Aorta (tissue), 5 donors: ENCODE measurements at regions not wholly inside any gene's neighbourhood (a gene's known extent, or its start where the extent isn't known, plus 50 kb on each side); places are given as distances from the start of the nearest gene placed in this dataset.

Experiments
- ATAC-seq: fragments of 200-7000 bp; cut with Tn5 transposase; one replicate; pipeline ENCODE4 v1.9.1; 2022; ENCODE audit warnings: moderate library complexity; ENCODE audit not compliant: low FRiP score
- DNase-seq, 2 donors: peaks; one replicate each; pipeline ENCODE4 v3.0.0-alpha.2; 2020
- H3K27ac ChIP-seq, 2 donors: one replicate each; pipeline ENCODE4 v1.5.1; 2013; ENCODE audit warnings: low read length in 2 of 2, mild to moderate bottlenecking in 2 of 2, moderate library complexity in 2 of 2, control low read depth in 1 of 2, inconsistent platforms in 1 of 2, low read depth in 1 of 2
- H3K27me3 ChIP-seq, 2 donors: one replicate each; pipeline ENCODE4 v1.6.1; 2013; ENCODE audit warnings: control low read depth in 1 of 2, low read length in 1 of 2, mild to moderate bottlenecking in 1 of 2, moderate library complexity in 1 of 2; ENCODE audit not compliant: insufficient read depth in 2 of 2, control insufficient read depth in 1 of 2
- H3K36me3 ChIP-seq, 2 donors: one replicate each; pipeline ENCODE4 v1.6.1; 2013; ENCODE audit warnings: control low read depth in 1 of 2, low read length in 1 of 2, mild to moderate bottlenecking in 1 of 2; ENCODE audit not compliant: insufficient read depth in 2 of 2, control insufficient read depth in 1 of 2
- H3K4me1 ChIP-seq, 2 donors: one replicate each; pipeline ENCODE4 v1.6.1; 2013; ENCODE audit warnings: low read length in 2 of 2, control low read depth in 1 of 2, mild to moderate bottlenecking in 1 of 2, moderate library complexity in 1 of 2; ENCODE audit not compliant: insufficient read depth in 2 of 2, control insufficient read depth in 1 of 2
- H3K4me3 ChIP-seq, 2 donors: one replicate each; pipeline ENCODE4 v1.5.1; 2013; ENCODE audit warnings: low read length in 2 of 2, control low read depth in 1 of 2, mild to moderate bottlenecking in 1 of 2
- H3K9me3 ChIP-seq: one replicate; pipeline ENCODE4 v1.6.1; 2013; ENCODE audit warnings: mild to moderate bottlenecking, low read length; ENCODE audit not compliant: control insufficient read depth
- WGBS, 2 donors: extraction: QIAGEN DNeasy Blood & Tissue Kit; methylation state at CpG; one replicate each; pipeline ENCODE4 v1.1.7; 2013; 5-methylcytosine and 5-hydroxymethylcytosine counted together
- intact Hi-C, 2 donors: fragments of 100-400 bp; cut with DNase I; formaldehyde crosslinking; loops; one replicate each; pipeline versions ENCODE4 v1.14.2 to v1.15.0; 2022
- donor health status: healthy with polysubstance abuse.
- donor health status: Bipolar disorder and iron deficiency.
- donor health status: DM: no; HTN: no; CAD: no.
- donor health status: DM: no; HTN: no; CAD: no.
- donor health status: DM: yes; HTN: yes; CAD: no.

DNA sequence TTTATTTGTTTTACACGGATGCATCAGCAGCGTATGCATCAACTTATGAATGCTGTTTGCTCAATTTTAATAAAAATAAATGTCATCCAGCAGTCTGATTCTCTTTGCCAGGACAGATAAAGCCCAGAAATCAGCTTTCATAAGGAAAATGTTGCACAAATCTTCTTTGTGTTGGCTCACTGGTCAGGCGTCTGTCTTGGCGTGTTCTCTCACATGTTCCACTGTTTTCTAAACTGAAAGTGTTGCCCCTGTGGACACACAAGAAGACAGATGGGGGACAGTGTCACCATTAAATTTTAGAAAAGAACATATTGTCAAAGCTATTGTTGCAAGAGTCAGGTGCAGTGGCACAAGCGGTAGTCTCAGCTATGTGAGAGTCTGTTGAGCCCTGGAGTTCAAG lies 316.2 kb downstream of the CENPC start:
- Histone ChIP-seq H3K27ac (no peak overlapping the region), H3K4me3 (no peak overlapping the region), H3K27me3 (no peaks in the 10 kb centered on the region), H3K4me1 (no peaks in the 10 kb centered on the region), H3K9me3 (peaks cover under 1% of the 10 kb centered on the region), H3K36me3 (no peaks in the 10 kb centered on the region)
- 40 to 63% methylated on average over 5 of the region's 5 CpGs for WGBS, 2 donors
- intact Hi-C loops: no loop called here
- no peak for DNase-seq
- no peak for ATAC-seq

DNA sequence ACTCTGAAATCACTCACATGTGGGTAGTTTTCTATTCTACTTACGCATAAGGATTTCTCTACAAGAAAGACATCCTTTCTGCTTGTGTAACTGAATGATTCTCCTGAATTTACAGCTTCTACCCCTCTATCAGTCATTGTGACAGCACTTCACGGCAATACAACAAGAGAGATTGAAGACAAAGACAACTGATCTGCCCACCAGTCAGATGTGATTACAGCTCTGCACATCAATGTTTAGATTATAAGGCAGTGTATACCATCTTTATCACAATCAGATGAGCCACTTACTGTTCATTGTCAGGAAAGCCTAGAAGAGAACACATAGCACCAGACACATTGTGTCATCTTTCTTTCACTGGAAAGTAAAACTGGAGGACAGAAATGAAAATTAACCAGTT lies 324.4 kb downstream of the CENPC start:
- Histone ChIP-seq H3K4me3 (no peak overlapping the region), H3K4me1 (no peaks in the 10 kb centered on the region), H3K27ac (no peak overlapping the region), H3K27me3 (no peaks in the 10 kb centered on the region), H3K9me3 (peaks cover 1% of the 10 kb centered on the region), H3K36me3 (no peaks in the 10 kb centered on the region)
- ATAC-seq: no peak
- WGBS, 2 donors: 53 to 59% methylated on average over 2 of the region's 2 CpGs
- no peak for DNase-seq
- intact Hi-C loops: no loop called here

DNA sequence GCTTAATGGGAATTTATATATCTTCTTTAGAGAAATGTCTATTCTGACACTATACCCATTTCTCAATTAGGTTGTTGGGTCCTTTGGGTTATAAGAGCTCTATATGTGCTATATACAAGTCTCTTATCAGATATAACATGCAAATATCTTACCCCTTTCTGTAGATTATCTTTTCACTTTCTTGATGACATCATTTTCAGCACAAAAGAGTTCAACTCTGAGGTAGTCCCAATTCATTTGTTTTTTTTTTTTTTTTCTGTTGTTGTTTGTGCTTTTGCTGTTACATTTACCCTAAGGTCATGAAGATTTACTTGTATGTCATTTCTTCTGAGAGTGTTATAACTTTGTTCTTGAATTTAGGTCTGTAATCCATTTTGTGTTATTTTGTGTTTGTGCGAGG lies 326.4 kb downstream of the CENPC start:
- Histone ChIP-seq H3K27me3 (no peaks in the 10 kb centered on the region), H3K9me3 (no peaks in the 10 kb centered on the region), H3K27ac (no peak overlapping the region), H3K4me1 (no peaks in the 10 kb centered on the region), H3K36me3 (no peaks in the 10 kb centered on the region), H3K4me3 (no peak overlapping the region)
- intact Hi-C loops: no loop called here
- WGBS, 2 donors: 89 to 92% methylated on average over 1 of the region's 1 CpG
- ATAC-seq (no peak), DNase-seq (no peak)

DNA sequence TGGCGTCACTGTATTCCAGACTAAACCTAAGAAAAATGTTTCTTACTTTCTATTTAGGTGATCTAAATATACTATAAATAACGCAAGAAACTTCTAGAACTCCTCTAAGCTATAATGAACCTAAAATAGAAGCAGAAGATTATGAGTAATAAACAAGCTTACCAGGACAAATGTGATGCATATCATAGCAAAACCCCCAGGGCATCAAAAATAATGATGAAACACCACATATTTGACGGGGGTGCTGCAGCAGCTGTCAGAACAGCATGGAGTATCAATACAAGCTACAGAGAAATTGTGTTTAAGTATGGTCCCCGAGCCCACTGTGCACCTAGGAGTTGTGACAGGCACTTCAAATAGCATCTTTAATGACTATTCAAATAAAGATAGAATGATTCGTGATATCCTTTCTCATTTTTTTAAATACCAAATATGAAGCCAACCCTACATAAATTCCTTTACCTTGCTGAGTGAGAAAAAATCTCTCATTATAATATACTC lies 337.3 kb downstream of the CENPC start:
- WGBS, 2 donors: 64 to 65% methylated on average over 5 of the region's 5 CpGs
- Histone ChIP-seq H3K4me1 (no peaks in the 10 kb centered on the region), H3K4me3 (no peak overlapping the region), H3K9me3 (peaks cover 1% of the 10 kb centered on the region), H3K27me3 (no peaks in the 10 kb centered on the region), H3K27ac (no peak overlapping the region), H3K36me3 (no peaks in the 10 kb centered on the region)
- intact Hi-C loops: no loop called here
- no peak for ATAC-seq
- DNase-seq: no peak

DNA sequence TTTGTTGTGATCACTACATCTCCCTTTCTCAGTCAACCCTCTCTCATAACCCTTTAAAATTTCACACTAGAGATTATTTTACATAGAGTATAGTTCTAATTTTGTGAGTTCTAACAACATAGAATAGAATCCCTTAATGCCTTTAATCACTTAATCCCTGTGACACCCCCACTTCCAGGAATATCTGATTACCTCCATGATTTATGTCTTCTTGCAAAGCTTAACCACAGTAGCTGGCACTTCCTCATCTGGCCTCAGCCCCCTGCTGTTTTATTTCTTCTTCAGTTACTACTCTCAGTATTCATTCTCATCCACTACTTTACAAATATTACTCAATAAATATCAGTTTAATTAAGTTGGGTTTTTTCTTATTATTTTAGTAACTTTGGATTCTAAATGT lies 340.9 kb downstream of the CENPC start:
- Histone ChIP-seq H3K9me3 (peaks cover 1% of the 10 kb centered on the region), H3K27ac (no peak overlapping the region), H3K4me1 (no peaks in the 10 kb centered on the region), H3K36me3 (no peaks in the 10 kb centered on the region), H3K4me3 (no peak overlapping the region), H3K27me3 (no peaks in the 10 kb centered on the region)
- DNase-seq (no peak), ATAC-seq (no peak)
- intact Hi-C loops: no loop called here

DNA sequence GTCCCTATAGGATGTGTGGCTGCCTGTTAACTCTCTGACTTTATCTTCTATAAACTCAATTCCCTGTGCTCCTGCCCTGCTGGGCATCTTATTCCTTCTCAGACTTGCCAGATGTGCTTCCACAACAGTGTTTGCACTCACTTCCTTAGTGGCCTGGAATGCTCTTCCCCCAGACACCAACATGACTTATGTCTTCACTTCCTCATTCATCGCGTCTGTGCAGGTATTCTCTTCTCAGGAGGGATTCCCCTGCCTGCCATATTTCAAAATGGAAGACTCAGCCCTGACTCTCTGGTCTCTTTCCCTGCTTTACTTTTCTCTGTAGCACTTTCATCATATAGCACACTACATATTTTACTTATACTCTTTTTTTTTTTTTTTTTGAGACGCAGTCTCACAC lies 344.0 kb downstream of the CENPC start:
- H3K36me3 ChIP-seq: no peaks in the 10 kb centered on the region
- no peak overlapping the region for H3K4me3 ChIP-seq
- DNase-seq: no peak
- H3K27ac ChIP-seq: no peak overlapping the region
- H3K4me1 ChIP-seq: no peaks in the 10 kb centered on the region
- 48 to 63% methylated on average over 3 of the region's 3 CpGs for WGBS, 2 donors
- no peak for ATAC-seq
- intact Hi-C loops: no loop called here
- peaks cover 1% of the 10 kb centered on the region for H3K9me3 ChIP-seq
- H3K27me3 ChIP-seq: no peaks in the 10 kb centered on the region

DNA sequence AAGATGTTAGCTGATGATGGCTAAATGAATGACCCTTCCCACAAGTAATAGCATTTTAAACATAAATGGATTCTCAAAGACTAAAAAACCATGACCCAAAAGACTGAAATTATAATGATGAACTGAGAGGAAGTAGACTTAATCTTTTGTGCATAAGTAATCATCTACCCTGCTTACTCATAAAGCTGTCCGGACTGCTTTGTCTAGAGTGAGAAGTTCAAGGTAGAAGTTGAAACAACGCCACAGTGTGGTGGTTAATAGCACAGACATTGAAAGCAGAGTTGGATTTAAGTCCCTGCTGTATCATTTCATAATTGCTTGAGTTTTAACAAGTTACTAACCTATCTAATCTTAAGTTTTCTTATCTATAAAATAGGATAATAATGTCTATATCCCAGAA lies 346.6 kb downstream of the CENPC start:
- Histone ChIP-seq H3K4me1 (no peaks in the 10 kb centered on the region), H3K4me3 (no peak overlapping the region), H3K27ac (no peak overlapping the region), H3K27me3 (no peaks in the 10 kb centered on the region), H3K9me3 (peaks cover 1% of the 10 kb centered on the region), H3K36me3 (no peaks in the 10 kb centered on the region)
- DNase-seq: no peak
- intact Hi-C loops: no loop called here
- ATAC-seq: no peak
- WGBS, 2 donors: 21% methylated on average over 2 of the region's 2 CpGs

DNA sequence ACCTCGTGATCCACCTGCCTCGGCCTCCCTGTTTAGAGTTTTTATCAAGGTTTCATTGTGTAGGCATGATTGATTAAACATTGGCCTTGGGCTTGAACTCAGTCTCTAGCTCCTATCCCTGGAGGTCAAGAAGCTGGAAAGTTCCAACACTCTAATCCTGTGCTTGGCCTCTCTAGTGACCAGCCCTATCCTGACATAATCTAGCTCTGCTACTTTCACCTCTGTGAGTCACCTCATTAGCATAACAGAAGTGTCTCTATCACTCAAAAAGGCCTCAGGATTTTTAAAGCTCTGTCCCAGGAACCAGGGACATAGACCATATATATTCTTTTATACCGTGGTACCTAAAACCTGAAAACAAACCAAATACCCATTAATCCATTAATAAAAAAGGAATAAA lies 377.5 kb downstream of the CENPC start:
- WGBS, 2 donors: 83 to 85% methylated on average over 3 of the region's 3 CpGs
- intact Hi-C loops: no loop called here
- no peak overlapping the region for H3K27ac ChIP-seq
- DNase-seq (no peak), ATAC-seq (no peak)
- H3K27me3 ChIP-seq: no peaks in the 10 kb centered on the region
- H3K36me3 ChIP-seq: no peaks in the 10 kb centered on the region
- H3K4me3 ChIP-seq: no peak overlapping the region
- no peaks in the 10 kb centered on the region for H3K4me1 ChIP-seq
- H3K9me3 ChIP-seq: no peaks in the 10 kb centered on the region

DNA sequence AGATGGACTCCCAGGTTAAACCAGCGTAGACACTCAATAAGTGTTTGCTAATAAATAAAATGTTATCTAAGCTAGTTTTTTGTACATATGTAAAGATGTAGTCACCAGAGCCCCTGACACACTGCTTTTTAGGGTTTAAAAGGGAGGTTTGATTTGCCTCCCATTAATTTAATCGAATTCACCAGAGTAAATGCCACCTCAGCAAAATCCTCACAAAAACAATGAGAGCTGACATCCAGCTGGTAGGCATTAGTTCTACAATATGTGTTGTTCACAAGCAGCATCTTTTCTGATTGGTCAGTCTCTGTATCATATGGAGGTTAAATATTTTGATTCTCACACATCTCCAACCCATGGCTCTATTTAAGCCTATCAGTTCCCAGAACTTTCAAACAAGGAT lies 382.6 kb downstream of the CENPC start:
- DNase-seq: no peak
- intact Hi-C loops: no loop called here
- no peaks in the 10 kb centered on the region for H3K9me3 ChIP-seq

More for the DNA sequence above, 382.6 kb downstream of the CENPC start:
- Histone ChIP-seq H3K4me3 (no peak overlapping the region), H3K36me3 (no peaks in the 10 kb centered on the region), H3K27ac (no peak overlapping the region), H3K27me3 (no peaks in the 10 kb centered on the region), H3K4me1 (no peaks in the 10 kb centered on the region)
- 80 to 85% methylated on average over 2 of the region's 2 CpGs for WGBS, 2 donors
- no peak for ATAC-seq
